ENCODE measurements at regions not wholly inside any gene's neighbourhood (a gene's known extent, or its start where the extent isn't known, plus 50 kb on each side); places are given as distances from the start of the nearest gene placed in this dataset.

DNA sequence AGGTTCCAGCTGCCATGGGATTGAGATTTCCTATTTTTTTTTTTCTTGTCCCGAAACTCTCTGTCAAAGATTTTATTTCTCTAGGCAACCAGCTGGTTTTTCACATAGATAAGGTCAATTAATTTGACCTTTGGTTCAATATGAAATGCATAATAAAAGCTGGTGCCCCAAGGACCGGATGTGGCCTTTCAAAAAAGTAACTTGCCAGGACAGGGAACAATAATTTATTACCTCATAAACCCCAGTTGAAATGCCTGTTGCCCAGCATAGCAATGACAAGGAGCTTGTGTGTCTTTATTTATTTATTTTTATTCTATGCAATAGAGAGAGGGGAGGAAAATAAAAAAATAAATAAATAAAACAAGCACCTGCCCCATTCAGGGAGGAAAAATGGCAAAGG is 472.7 kb downstream of the KCNJ2 start:
- H3K36me3 Mint-ChIP-seq, result no peaks in the 10 kb centered on the region
- H3K4me1 Mint-ChIP-seq, result no peaks in the 10 kb centered on the region
- H3K4me3 Mint-ChIP-seq, result no peak overlapping the region
- peaks cover 0 to 6% (median 0%) of the 10 kb centered on the region in 3 donors for H3K9me3 Mint-ChIP-seq
- no peak overlapping the region for H3K27ac Mint-ChIP-seq
- H3K27me3 Mint-ChIP-seq, result no peaks in the 10 kb centered on the region

DNA sequence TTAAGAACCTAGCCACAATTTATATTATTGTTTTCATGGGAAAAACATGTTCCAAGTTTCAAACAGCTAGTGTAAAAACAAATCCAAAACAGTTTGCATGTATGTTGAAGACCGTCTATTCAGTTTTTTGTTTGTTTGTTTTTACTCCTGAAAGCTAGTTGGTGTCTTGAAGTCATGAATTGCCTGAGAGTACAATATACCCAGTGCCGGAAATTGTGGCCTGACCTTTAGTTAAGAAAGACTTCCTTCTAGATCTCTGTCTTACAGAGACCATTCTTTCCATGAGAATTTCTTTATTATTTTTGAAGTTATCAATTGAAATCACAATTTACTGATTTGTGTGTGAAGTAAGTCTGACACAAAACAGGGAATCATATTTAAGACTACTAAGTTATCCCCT is 474.8 kb downstream of the KCNJ2 start:
- no peaks in the 10 kb centered on the region for H3K27me3 Mint-ChIP-seq
- H3K9me3 Mint-ChIP-seq, result peaks cover 0 to 6% (median 0%) of the 10 kb centered on the region in 3 donors
- H3K36me3 Mint-ChIP-seq, result no peaks in the 10 kb centered on the region
- no peaks in the 10 kb centered on the region for H3K4me1 Mint-ChIP-seq
- H3K4me3 Mint-ChIP-seq, result no peak overlapping the region
- no peak overlapping the region for H3K27ac Mint-ChIP-seq

DNA sequence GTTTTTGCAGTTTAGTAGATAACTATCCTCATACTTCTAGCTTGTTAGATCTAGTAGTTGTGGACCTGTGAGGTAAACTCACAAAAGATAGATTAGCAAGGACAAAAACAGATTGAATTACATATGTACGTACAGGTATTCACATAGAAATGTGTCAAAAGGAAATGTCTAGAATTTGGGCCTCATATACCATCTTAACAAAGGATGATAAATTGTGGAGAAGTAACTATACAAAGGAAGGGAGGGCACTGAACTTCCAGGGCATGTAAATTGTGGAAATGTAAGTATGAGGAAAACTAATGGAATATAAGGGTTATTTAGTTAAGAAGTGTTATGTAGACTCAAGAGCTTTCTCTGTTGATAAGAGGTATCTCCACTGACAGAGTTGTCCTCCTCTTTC is 477.3 kb downstream of the KCNJ2 start:
- H3K4me3 Mint-ChIP-seq, result no peak overlapping the region
- H3K27ac Mint-ChIP-seq, result no peak overlapping the region
- peaks cover 0 to 2% (median 0%) of the 10 kb centered on the region in 3 donors for H3K4me1 Mint-ChIP-seq
- H3K9me3 Mint-ChIP-seq, result peaks cover 0 to 6% (median 0%) of the 10 kb centered on the region in 3 donors
- no peaks in the 10 kb centered on the region for H3K36me3 Mint-ChIP-seq
- H3K27me3 Mint-ChIP-seq, result no peaks in the 10 kb centered on the region

DNA sequence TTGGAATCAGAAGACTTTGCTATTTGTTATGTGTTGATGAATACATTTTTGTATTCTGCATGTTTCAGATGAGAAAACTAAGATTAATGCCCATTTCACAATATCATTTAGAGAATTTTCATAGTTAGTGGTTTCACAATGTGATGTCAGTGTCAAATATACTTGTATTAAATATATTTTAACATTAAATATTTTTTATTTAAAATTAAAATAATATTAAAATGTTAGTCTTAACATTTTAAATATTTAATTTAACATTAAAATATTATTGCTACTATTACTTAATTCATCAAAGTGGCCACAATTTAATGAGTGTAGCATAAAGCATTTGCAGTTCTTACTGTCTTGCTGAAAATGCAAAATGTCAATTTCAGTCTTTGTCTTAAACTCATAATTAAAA is 478.8 kb downstream of the KCNJ2 start:
- Mint-ChIP-seq H3K36me3 (no peaks in the 10 kb centered on the region), H3K27ac (no peak overlapping the region), H3K9me3 (peaks cover 0 to 6% (median 0%) of the 10 kb centered on the region in 3 donors), H3K4me3 (no peak overlapping the region), H3K4me1 (peaks cover 0 to 2% (median 0%) of the 10 kb centered on the region in 3 donors), H3K27me3 (no peaks in the 10 kb centered on the region)

DNA sequence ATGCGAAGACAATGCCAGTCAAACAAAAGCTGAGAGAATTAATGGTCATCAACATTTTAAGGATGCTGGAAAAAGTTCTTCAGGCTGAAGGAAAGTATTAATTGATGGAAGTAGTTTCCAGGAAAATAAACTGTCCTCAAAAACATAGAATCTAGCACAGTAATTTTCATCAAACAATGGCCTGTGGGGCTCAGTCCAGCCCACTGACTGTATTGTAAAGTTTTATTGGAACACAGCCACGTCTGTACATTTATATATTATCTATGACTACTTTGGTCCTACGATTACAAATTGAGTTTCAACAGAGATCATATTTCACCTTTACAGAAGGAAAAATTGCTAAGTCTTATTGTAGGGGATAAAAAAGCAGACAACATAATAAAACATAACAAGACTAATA is 484.5 kb downstream of the KCNJ2 start:
- peaks cover 0 to 2% (median 0%) of the 10 kb centered on the region in 3 donors for H3K4me1 Mint-ChIP-seq
- H3K4me3 Mint-ChIP-seq, result no peak overlapping the region
- no peaks in the 10 kb centered on the region for H3K9me3 Mint-ChIP-seq
- H3K27ac Mint-ChIP-seq, result no peak overlapping the region
- H3K36me3 Mint-ChIP-seq, result no peaks in the 10 kb centered on the region
- H3K27me3 Mint-ChIP-seq, result no peaks in the 10 kb centered on the region

DNA sequence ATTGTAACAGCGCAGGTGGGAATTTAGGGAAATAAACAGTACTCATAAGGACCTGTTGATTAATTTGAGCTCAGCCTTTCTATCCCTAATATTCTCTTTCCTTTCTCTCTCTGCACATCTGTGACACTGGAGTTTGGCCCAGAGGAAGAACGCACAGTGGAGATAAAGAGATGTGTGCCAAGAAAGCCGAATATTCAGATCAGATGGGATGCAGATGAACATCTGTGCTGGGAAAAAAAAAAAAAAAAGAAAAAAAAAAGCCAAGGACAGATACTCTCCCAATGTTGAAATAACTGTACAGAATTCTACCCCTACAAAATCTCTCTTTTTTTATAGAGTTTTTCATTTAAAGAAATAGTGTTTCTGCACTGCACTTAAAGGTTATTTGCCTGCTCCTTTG is 485.4 kb downstream of the KCNJ2 start:
- H3K27me3 Mint-ChIP-seq, result no peaks in the 10 kb centered on the region
- H3K4me3 Mint-ChIP-seq, result no peak overlapping the region
- H3K36me3 Mint-ChIP-seq, result no peaks in the 10 kb centered on the region
- H3K27ac Mint-ChIP-seq, result no peak overlapping the region
- H3K9me3 Mint-ChIP-seq, result no peaks in the 10 kb centered on the region
- H3K4me1 Mint-ChIP-seq, result peaks cover 0 to 2% (median 0%) of the 10 kb centered on the region in 3 donors

DNA sequence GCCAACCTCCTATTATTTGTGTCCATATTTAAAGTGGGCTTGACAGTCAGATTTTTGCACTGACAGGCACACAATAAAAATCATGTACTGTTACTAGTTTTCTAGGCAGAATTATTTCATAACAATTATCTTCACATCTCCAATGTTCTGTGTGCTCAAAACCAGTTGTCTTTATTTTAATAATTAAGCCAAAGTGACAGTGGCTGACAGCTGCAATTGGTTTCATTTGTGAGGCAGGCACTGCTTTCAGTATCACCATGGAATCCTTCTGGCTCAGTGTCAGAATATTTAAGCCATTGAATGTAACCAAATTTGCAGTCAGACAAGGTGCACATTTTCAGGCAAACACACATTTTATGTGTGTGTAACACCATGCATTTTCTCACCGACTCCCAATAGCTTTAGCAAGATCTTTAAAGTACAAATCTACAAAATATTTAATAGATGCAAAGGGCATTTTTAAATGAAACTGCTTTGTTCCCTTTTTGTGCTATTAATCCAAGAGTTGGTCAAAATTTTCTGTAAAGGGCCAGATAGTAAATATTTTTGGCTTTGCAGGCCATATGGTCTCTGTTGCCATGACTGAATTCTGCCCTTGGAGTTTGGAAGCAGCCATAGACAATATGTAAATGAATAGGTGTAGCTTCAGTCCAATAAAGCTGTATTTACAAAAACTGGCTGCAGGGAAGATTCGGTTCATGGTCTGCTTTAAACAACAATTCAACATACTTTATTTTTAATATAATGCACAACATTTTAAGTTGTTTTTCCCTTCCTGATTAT is 486.0 kb downstream of the KCNJ2 start:
- Mint-ChIP-seq H3K27ac (peak overlapping the region in 1 of 3 donors; percentile 4), H3K4me3 (no peak overlapping the region), H3K4me1 (peaks cover 0 to 2% (median 0%) of the 10 kb centered on the region in 3 donors), H3K36me3 (no peaks in the 10 kb centered on the region), H3K27me3 (no peaks in the 10 kb centered on the region), H3K9me3 (no peaks in the 10 kb centered on the region)

DNA sequence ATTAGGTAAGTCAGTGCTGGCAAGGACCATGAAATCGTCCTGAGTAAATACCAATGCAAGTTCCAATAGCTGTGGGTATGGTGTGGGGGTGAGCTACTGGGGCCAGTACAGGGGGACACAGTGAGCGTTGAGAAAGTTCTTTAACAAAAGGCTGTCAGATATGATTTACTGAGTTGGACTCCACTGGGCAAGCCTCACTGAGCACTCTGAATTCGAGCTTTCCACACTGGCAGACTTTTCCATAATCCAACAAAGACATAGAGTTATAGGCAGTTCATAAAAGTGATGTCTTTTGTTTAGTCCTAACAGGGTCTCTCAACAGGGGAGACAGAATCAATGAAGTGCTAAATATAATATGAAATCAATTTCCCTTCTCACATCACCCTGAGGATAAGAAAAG is 489.0 kb downstream of the KCNJ2 start:
- Mint-ChIP-seq H3K9me3 (no peaks in the 10 kb centered on the region), H3K27me3 (no peaks in the 10 kb centered on the region), H3K27ac (no peak overlapping the region), H3K4me1 (no peaks in the 10 kb centered on the region), H3K4me3 (no peak overlapping the region), H3K36me3 (no peaks in the 10 kb centered on the region)

DNA sequence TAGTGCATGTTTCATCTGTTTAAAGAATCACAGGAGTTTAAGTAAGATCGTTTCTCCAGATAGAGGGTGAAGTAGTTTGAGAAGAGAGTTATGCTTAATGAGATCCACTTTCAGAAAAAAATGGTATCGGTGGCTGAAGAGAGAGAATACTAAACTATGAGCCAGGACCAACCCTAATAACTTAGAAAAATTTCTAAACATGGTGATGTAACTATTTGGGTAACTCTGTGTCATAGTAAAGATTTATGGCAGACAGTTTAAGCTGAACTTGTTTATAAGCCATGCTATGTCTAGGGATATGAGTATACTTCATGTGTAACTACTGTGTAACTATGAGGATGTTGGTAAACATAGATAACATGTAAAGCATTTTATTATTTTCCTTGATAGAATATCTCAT is 489.5 kb downstream of the KCNJ2 start:
- Mint-ChIP-seq H3K4me1 (no peaks in the 10 kb centered on the region), H3K4me3 (no peak overlapping the region), H3K27ac (no peak overlapping the region), H3K9me3 (no peaks in the 10 kb centered on the region), H3K36me3 (no peaks in the 10 kb centered on the region), H3K27me3 (no peaks in the 10 kb centered on the region)

DNA sequence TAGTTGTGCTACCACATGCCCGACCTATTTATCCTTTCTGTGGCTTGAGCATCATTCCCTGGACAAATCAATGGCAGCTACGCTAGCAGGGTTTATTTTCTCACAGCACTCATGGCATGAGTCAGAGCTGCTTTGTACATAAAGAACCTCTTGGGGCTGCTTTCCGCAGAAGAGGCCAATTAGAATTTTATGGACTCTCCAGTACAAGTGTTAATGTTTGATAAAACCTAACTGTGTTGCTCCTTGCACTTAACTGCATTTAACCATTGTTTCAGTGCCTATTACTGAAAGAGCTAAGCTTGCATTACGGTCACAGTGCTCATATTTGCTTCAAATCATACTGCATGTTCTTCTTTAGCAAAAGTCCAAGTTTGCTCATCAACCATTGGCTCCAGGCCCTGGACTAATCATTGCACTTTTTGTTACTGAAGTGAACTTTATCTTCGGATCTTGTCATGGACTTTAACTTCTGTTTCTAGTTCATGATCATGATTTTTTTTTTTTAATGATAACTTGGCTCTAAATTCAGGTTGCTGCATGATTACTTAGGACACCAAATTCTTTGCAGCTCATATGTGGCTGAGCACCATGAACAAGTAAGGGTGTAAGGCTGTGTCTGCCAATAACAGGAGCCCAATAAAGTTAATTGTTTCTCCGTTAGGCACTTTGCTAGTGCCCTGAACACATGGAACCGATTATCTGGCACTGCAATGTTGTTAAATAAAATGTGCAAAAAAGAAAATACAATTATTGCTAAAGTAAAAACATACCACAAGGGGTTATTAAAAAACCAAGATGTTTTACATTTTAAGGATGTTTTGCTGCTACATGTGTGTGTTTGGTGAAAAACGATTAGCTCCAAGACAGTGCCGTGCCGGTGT is 492.2 kb downstream of the KCNJ2 start:
- H3K9me3 Mint-ChIP-seq, result no peaks in the 10 kb centered on the region
- no peaks in the 10 kb centered on the region for H3K4me1 Mint-ChIP-seq

DNA sequence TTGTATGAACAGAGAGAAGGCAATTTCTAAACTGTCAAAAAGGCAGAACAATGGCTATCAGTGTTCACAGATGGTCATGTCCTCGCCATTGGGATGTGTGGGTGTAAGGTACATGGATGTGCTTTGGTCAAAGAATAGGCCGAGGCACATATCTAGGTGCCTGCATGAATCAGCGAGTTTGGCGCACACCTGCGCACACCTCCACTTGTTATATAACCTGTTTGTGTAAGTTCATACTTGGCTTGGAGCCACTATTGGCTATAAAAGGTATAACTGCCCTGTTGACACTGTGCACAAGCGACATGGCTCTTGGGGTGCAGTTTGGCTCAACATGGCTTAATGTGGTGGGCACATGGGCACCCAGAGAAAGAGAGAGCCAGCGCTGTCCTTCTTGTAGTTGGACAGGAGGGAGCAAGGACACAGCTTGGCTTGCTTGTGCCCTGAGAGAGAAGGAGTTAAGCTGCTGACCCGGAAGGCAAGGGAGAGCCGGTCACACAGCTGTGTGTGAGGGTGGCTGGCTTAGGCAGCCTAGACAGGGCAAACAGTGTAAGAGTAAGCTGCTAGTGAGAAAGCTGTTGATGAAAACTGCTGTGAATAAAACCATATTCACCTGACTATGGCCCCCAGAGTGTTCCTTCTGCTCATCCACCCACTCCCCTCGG is 499.1 kb downstream of the KCNJ2 start:
- no peak overlapping the region for H3K27ac Mint-ChIP-seq
- H3K9me3 Mint-ChIP-seq, result no peaks in the 10 kb centered on the region
- H3K4me3 Mint-ChIP-seq, result no peak overlapping the region
- H3K4me1 Mint-ChIP-seq, result no peaks in the 10 kb centered on the region
- no peaks in the 10 kb centered on the region for H3K27me3 Mint-ChIP-seq
- H3K36me3 Mint-ChIP-seq, result no peaks in the 10 kb centered on the region

More for the DNA sequence above, 492.2 kb downstream of the KCNJ2 start:
- no peaks in the 10 kb centered on the region for H3K27me3 Mint-ChIP-seq
- no peak overlapping the region for H3K4me3 Mint-ChIP-seq
- no peaks in the 10 kb centered on the region for H3K36me3 Mint-ChIP-seq
- no peak overlapping the region for H3K27ac Mint-ChIP-seq

DNA sequence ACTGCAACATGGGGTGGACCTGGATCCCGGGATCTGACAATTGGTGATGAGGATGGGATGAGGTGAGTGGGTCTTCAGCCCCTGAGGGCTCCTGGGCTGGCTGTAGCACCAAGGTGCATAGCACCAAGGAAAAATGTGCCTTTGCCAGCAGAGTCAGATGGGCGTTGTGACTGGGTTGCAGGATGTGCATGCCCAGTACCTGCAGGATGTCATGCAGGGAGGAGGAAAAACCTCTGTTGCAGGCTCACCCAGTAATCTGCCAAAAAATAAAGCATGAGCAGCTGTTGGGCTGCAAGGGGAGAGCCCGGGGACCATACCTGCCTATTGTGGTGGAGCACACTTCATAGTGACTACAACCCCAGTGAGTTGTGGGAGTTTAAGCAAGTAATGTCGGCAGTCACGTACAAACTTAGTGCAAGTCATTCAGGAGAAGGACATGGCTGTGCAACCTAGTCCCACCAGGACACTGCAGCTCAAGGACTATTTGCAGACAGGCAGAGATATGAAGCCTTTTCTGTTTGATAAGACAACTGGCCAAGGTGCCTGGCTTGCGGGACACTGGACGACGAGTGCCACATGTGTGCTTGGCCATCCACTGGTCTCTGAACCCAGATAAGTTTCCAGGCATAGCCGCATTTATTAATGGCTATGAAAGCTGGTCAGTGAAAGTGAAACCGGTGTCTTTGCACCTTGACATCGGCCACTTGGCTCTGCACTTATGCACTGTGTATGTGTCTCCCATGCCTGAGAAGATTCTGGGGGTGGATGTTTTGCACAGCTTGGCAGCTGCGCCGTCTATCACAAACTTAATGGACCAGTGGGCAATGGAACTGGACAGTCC is 499.8 kb downstream of the KCNJ2 start:
- Mint-ChIP-seq H3K9me3 (no peaks in the 10 kb centered on the region), H3K27ac (no peak overlapping the region), H3K4me1 (no peaks in the 10 kb centered on the region)

DNA sequence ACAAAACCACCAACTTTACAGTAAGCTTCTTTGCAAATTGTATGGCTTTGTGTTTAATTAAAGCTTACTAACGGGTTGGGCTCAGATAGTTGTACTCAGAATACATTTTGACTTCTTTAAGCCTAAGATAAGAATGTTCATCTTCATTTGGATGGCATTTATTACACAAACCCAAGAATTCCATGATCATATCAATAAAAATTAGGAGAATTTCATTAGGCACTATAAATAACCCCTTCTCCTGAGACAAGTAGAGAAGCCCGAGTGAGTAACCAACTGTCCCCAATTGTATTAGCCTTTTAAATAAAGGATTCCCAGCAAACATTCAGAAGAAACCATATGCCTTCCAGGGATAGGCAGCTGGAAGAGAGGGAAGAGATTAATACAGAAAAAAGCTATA is 504.7 kb downstream of the KCNJ2 start:
- no peaks in the 10 kb centered on the region for H3K27me3 Mint-ChIP-seq
- no peak overlapping the region for H3K4me3 Mint-ChIP-seq
- H3K27ac Mint-ChIP-seq, result no peak overlapping the region
- no peaks in the 10 kb centered on the region for H3K9me3 Mint-ChIP-seq
- H3K36me3 Mint-ChIP-seq, result no peaks in the 10 kb centered on the region
- no peaks in the 10 kb centered on the region for H3K4me1 Mint-ChIP-seq

More for the DNA sequence above, 499.8 kb downstream of the KCNJ2 start:
- no peaks in the 10 kb centered on the region for H3K27me3 Mint-ChIP-seq
- H3K4me3 Mint-ChIP-seq, result no peak overlapping the region
- no peaks in the 10 kb centered on the region for H3K36me3 Mint-ChIP-seq

DNA sequence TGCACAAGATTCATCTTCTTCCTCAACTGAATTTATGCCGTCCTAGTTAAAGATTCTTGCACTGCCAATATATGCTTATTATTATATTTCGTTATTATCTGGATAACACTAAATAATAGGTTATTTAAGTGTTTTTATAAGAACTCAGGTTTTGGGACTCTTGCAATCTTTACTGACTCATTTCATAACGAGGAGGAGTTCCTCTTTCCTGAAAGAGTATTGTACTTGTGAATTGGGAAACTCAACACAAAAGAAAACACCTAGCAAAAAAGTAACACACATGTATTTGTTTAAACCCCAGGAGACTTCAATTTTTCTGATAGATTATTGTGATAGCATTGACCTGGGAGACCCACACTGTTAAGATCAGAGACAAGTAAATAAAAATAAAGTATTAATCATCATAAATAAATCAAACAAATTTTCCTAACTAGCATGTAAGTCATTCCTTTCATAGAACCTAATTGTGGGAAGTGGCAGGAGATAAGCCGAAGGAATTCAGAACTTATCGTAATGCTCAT is 505.8 kb downstream of the KCNJ2 start:
- Mint-ChIP-seq H3K27me3 (no peaks in the 10 kb centered on the region), H3K4me1 (no peaks in the 10 kb centered on the region), H3K9me3 (peaks cover 0 to 3% (median 0%) of the 10 kb centered on the region in 3 donors), H3K27ac (no peak overlapping the region), H3K36me3 (no peaks in the 10 kb centered on the region), H3K4me3 (no peak overlapping the region)

All from IgD-negative memory B cell (primary cell).